Ovary (tissue), 3 donors: ENCODE measurements at regions not wholly inside any gene's neighbourhood (a gene's known extent, or its start where the extent isn't known, plus 50 kb on each side); places are given as distances from the start of the nearest gene placed in this dataset.

ENCODE experiments used
- EP300 ChIP-seq: sonication (generic); formaldehyde crosslinking; IDR thresholded peaks from one replicate; pipeline ENCODE4 v1.6.1; 2017; ENCODE audit warnings: antibody characterized with exemption
- POLR2A ChIP-seq: fragments of 450-650 bp; IDR thresholded peaks from one replicate; pipeline ENCODE4 v1.6.1; 2017; ENCODE audit warnings: antibody characterized with exemption, mild to moderate bottlenecking, moderate library complexity
- TF ChIP-seq, protein P1 (sequence below), 3 donors: fragments of 450-650 bp in 2 of 3; fragments of 200-600 bp in 1 of 3; IDR thresholded peaks; one replicate each; pipeline versions ENCODE4 v1.5.1 to v1.8.0; 2016 to 2022; ENCODE audit warnings: antibody characterized with exemption in 3 of 3, mild to moderate bottlenecking in 1 of 3
- donor health status: DM: no; HTN: no; CAD: no.

GRCh38 chr10:61337741-61338140 lies 115.4 kb downstream of the TMEM26 start:
- TF ChIP-seq, protein P1, sequence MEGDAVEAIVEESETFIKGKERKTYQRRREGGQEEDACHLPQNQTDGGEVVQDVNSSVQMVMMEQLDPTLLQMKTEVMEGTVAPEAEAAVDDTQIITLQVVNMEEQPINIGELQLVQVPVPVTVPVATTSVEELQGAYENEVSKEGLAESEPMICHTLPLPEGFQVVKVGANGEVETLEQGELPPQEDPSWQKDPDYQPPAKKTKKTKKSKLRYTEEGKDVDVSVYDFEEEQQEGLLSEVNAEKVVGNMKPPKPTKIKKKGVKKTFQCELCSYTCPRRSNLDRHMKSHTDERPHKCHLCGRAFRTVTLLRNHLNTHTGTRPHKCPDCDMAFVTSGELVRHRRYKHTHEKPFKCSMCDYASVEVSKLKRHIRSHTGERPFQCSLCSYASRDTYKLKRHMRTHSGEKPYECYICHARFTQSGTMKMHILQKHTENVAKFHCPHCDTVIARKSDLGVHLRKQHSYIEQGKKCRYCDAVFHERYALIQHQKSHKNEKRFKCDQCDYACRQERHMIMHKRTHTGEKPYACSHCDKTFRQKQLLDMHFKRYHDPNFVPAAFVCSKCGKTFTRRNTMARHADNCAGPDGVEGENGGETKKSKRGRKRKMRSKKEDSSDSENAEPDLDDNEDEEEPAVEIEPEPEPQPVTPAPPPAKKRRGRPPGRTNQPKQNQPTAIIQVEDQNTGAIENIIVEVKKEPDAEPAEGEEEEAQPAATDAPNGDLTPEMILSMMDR (IDR thresholded peaks at IDR 0.05), result no peak
- no peak for TF ChIP-seq EP300
- no peak for TF ChIP-seq POLR2A
